GM12892 (cell line): ENCODE measurements at regions not wholly inside any gene's neighbourhood (a gene's known extent, or its start where the extent isn't known, plus 50 kb on each side); places are given as distances from the start of the nearest gene placed in this dataset.

Experiments used
- POLR2A ChIP-seq: IDR thresholded peaks from 2 replicates; pipeline ENCODE4 v1.6.1; 2011; ENCODE audit warnings: low read depth, low read length, control low read depth
- POLR2AphosphoS5 ChIP-seq: IDR thresholded peaks from 2 replicates; pipeline ENCODE4 v1.6.1; 2011; ENCODE audit warnings: low read depth, low read length, control low read depth
- TAF1 ChIP-seq: IDR thresholded peaks from 2 replicates; pipeline ENCODE4 v1.6.1; 2011; ENCODE audit warnings: low read depth, mild to moderate bottlenecking, control low read depth, low read length, borderline replicate concordance

- TF ChIP-seq POLR2A (no peak), TAF1 (no peak), POLR2AphosphoS5 (no peak)
Measured at GRCh38 chr5:133727636-133728035, 115.3 kb upstream of the FSTL4 start.
